GM21576 (cell line): ENCODE measurements at regions not wholly inside any gene's neighbourhood (a gene's known extent, or its start where the extent isn't known, plus 50 kb on each side); places are given as distances from the start of the nearest gene placed in this dataset.

Experiments used
- ATAC-seq: cut with Tn5 transposase; IDR thresholded peaks from one replicate; pipeline ENCODE4 v1.9.1; 2021; ENCODE audit warnings: mild to moderate bottlenecking, moderate library complexity; ENCODE audit not compliant: unreplicated experiment

- no peak for ATAC-seq
Observed at GRCh38 chr5:51449026-51449425, 65.8 kb downstream of the ISL1 start.

- ATAC-seq, result no peak
Observed at GRCh38 chr5:51452562-51452961, 69.3 kb downstream of the ISL1 start.

GRCh38 chr5:51465165-51465564, 81.9 kb downstream of the ISL1 start:
- no peak for ATAC-seq

DNA sequence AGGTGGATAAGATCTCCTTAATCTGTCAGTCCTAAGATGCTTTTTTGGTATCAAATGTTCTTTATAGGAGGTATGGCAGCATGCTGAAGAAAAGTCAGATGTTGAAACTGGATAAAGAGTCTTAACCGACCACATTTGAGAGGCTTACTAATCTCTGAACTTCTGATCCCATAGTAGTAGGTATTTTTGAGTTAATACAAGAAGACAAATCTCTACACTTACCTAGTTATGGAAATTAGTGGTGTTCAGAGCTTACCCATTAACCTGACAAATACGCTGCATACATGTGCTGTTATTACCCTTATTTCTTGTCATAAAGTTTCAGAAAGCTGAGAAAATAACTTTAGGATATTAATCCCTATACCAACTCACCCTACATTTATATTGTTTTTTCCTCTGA, 83.0 kb downstream of the ISL1 start:
- no peak for ATAC-seq

- no peak for ATAC-seq
Observed at GRCh38 chr5:51468196-51468595, 84.9 kb downstream of the ISL1 start.

DNA sequence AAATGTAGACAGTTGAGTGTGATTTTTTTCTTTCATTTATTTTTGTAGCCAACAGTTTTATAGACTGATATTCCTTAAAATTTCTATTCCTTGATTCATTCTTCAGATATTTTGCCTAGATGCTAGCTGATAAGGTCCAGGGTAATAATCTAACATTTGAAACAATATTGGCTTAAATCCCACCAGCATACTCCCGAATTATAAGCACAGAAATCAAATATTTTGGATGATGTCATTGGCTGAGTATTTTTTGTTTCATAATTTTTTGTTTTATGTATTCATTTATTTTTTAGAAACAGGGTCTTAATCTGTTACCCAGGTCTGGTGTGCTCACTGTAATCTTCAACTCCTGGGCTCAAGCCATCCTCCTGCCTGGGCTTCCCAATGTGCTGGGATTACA, 88.4 kb downstream of the ISL1 start:
- ATAC-seq, result no peak

DNA sequence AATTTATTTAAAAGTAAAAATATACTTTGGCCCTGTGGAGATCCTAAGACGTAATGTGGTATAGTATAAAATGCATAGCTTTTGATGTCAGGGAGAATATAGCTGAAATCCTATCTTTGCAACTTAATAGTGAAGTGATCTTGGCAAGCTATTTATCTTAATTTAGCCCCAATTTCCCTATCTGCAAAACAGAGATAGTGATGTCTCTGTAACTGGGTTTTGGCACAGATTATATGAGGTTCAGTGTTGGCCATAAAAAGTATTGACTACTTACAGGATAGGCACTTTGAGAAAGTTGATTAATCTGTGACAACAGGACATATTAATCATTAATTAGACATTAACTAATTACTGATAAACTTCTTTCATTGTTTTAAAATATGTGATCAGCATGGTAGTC, 89.2 kb downstream of the ISL1 start:
- ATAC-seq, result no peak

DNA sequence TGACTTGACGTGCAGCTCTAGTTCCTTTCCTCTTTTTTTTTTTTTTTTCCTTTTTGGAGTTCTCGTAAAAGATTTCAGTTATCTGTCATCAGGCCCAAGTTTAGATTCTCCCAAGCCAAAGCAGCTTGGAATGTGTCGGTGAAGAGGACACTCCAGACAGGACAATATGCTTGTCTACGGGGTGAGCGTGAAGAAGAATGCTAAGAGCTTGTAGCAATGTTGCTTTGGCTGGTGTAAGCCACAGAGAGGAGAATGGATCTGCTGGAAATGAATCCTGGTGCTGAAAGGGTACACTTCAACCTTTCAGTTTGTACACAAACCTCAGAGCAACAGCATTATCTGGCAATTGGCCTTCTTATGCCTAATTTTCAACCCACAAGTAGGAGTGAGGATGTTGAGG, 92.4 kb downstream of the ISL1 start:
- ATAC-seq, result no peak

DNA sequence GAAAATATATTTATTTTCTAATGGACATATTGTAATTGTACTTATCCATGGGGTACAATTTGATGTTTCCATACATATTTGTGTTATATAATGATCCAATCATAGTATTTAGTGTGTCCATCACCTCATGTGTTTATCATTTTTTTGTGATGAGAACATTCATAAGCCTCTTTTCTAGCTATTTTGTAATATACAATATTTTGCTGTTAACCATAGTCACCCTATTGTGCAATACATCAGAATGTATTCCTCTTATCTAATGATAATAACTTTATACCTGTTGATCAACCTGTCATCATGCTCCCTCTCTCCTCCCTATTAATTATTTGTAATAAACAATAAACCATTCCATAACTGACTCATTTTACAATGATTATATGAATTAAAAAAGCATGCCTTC, 93.2 kb downstream of the ISL1 start:
- ATAC-seq, result no peak

DNA sequence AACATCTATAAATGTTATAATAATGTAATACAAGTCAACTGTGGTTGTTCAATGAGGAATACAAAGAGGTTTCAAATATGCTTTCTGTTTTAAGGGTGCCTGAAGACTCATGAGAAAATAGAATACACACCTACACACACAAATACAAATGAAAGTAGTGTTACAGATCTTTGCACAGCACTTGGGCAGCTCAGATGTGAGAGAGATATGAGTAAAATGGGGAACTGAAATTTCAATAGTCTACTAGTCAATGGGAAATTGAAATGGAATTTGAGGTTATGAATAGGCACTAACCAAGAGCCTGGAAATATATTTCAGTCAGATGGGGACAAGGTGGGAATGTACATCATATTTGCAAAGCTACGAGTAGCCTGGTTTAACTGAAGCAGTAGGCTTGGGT, 96.6 kb downstream of the ISL1 start:
- ATAC-seq, result peak; percentile 71

DNA sequence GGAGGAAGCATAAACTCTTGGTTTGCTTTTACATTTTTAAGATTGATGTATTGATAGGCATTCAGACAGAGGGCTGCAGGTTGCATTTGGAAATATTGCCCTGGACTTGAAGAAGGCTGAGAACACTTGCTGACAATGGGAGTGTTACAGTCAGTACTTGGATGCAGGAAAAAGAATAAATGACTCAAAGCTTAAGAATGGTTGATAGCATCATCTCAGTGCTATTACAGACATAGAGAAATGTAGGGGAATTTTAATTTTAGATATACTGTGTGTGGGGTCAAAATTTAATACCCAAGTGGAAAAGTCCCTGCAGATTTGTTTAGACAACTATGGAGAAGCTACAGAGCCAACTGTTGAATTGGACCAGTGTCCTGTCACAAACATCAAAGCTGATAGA, 101.1 kb downstream of the ISL1 start:
- no peak for ATAC-seq

DNA sequence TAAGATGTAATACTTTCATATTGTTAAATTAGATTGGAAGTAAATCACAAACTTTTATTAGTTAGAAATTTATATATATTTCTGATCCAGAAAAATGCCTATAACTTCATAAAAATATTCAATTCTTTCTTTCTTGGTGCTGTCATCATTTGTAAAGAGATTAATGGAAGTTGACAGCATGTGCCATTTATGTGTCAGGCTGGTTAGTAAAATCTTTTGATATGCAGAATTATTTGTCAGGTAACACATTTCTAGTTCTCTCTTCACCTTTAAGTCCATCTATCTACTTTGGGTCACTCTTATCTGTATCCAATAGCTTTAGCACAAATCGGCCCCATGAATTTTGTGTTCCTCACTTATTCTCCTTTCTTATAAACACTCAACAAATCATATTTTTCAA, 102.9 kb downstream of the ISL1 start:
- ATAC-seq, result no peak

DNA sequence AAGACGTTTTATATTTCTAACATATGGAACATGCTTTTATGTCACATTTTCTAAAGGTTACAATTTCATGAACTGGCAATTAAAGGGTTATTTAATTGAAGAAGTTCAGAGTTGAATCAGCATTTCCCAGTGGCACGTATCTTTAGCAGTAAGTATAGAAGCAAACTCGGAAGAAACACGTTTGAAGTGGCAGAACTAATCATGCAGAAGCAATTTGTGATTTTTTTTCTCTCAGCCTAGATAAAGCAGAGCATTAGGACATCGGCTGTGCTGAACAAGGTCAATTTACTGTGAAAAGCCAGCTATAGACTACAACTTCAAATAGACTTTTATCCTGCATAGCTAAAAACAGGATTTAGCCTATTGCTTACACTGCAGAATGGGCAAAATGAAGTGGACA, 104.7 kb downstream of the ISL1 start:
- no peak for ATAC-seq

- no peak for ATAC-seq
Observed at GRCh38 chr5:51488803-51489642, 105.8 kb downstream of the ISL1 start.

GRCh38 chr5:51494821-51495220, 111.6 kb downstream of the ISL1 start:
- ATAC-seq, result no peak

DNA sequence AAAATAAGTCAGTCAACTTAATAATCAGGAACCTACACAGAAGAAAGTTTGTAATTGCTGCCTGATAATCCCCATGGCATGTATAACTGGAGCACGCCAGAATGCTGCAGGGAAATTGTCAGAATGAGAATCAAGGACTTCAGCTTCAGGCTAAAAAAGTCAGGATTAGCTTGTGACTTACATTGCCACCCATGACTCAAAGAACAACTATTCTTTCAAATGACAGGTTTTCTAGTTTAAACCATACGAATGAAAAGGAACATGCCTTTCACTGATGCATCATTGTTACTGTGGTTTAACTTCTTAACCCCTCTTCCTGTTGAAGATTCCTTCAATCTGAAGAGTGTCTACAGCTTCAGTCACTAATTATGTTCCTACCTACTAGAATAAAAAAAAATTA, 112.4 kb downstream of the ISL1 start:
- ATAC-seq, result no peak

GRCh38 chr5:51517838-51518237, 134.6 kb downstream of the ISL1 start:
- ATAC-seq, result no peak

- no peak for ATAC-seq
Observed at GRCh38 chr5:51518607-51519006, 135.4 kb downstream of the ISL1 start.

DNA sequence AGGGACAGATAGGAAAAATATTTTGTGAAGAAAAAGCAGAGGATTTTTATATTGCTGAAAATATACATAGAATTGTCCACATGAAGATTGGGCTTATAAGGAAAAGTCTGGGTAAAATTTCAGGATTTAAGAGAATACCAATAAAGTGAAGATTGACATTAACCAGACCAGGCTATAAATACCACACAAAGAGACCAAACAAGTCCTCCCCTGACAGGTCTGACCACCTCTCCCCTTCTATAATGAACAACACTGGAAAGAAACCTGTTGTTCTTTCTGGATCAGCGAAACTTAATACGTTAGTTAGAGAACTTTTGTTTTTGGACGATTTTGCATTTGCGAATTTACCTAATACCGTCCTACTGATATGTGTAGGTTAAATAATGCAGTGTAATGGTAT, 138.3 kb downstream of the ISL1 start:
- no peak for ATAC-seq

DNA sequence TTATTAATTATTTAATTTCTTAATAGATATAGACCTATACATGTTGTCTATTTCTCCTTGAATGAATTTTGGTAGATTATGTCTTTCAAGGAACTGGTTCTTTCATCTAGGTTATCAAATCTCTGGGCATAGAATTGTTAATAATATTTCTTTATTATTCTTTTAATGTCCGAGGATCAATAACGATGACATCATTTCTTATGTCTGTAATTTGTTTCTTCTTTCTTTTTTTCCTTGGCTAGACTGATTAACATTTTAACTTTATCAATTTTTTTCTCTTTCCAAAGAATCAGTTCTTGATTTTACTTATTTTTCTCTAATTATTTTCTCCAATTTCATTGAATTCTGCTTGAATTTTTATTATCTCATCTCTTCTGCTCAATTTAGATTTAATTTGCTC, 156.0 kb downstream of the ISL1 start:
- no peak for ATAC-seq

GRCh38 chr5:51544031-51544785, 161.0 kb downstream of the ISL1 start:
- ATAC-seq, result no peak

- ATAC-seq, result no peak
Observed at GRCh38 chr5:51556833-51557232, 173.6 kb downstream of the ISL1 start.
